GM12872 (cell line): ENCODE measurements at regions not wholly inside any gene's neighbourhood (a gene's known extent, or its start where the extent isn't known, plus 50 kb on each side); places are given as distances from the start of the nearest gene placed in this dataset.

Source experiments
- CTCF ChIP-seq: IDR thresholded peaks from 3 replicates; pipeline ENCODE4 v1.5.1; 2011; ENCODE audit warnings: low read depth, mild to moderate bottlenecking, low read length, moderate library complexity; ENCODE audit not compliant: insufficient read depth

DNA sequence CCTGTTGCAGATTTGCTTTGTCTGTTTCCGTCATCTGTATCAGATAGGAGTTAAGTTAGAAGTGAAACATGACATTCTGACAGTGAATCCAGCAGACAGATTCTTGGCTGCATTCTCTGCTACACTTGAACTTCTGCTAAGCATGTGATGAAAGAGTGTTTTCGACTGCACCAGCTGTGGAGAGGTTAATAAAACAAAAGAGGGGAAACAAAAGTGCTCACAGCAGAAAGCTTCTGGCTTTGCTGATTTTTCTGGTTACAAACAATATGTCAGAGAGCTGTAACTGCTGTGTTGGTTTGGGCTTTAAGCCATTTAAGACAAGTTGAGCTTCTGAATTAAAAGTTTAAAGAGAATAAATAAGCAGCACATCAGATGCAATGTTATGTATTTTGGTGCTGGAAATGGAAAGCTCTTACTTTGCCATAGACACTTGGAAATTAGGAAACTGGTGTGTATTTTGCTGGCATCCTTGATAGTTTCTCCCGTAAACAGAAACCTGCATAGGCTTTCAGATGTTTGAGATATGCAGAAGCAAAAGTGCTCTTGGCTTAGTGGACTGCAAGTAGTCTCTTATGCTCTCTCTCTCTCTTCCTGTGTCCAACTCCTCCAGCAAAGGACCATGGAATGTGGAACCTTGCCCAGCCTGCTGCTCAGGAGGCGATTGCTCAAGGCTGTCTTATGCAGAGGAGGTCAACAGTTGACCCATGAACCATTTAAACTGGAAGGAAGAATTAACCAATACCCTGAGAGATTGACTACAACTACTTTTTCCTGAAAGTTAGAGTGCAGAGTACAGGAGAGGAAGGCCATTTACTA, 104.9 kb downstream of the RPS12 start:
- no peak for TF ChIP-seq CTCF

DNA sequence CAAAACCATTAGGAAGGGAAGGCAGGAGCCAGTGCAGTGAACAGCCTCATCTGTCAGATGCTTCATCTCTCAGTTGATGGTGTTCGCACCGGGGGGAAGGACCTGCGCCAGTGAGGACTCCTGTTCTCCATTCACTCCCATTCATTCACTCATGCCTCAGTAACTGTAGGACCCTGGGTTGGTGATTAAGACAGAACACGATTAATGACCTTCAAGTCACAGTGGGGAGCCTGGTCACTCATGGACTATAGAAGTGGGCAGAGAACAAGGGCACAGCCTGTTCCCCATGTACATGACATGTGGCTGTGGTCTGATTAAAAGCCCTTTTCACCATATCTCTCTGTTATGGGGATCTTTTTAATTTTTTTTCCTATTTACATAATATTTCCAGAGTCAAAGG, 113.3 kb downstream of the RPS12 start:
- TF ChIP-seq CTCF: no peak

- no peak for TF ChIP-seq CTCF
Observed at GRCh38 chr6:132929141-132929540, 114.8 kb downstream of the RPS12 start.

DNA sequence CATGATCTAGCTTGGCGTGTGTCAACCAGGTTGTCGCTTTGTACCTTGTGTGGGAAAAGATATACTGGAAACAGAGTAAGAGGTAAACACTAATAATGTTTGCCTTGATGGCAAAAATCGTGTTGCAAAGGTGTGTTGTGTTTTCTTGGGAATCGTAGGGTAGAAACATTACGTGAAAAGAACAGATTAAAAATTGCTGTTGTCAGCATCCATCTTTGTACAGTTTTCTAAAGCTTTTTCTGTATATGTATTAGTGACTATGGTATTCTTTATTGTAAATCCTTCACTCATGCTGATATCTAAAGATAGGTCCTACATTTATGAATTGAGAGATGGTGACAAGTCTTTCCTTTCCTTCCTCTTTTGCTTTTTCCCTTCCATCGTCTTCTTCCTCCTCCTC, 116.9 kb downstream of the RPS12 start:
- TF ChIP-seq CTCF: no peak

- TF ChIP-seq CTCF: no peak
Observed at GRCh38 chr6:132931936-132932514, 117.7 kb downstream of the RPS12 start.

DNA sequence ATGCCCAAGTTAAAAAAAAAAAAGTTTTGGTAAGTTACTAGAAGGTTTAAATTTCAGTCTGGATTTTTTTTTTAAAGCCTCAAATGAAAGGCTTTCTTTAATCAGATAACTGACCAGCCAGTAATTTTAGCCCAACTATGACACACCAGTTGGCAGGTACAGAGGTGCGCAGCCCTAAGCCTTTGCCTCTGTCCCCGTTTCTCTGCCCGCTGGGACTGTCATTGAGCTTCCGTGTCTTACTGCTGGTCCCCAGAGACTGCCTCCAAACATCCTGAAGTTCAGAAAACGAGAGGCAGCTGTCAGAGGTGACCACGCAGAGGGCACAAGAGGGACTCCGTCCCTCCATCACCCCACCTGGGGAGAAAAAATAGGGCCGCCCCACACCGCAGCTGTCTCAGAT, 118.2 kb downstream of the RPS12 start:
- no peak for TF ChIP-seq CTCF

GRCh38 chr6:132933090-132933489, 118.7 kb downstream of the RPS12 start:
- TF ChIP-seq CTCF: no peak
